Parathyroid adenoma (tissue), 2 donors: ENCODE measurements at regions not wholly inside any gene's neighbourhood (a gene's known extent, or its start where the extent isn't known, plus 50 kb on each side); places are given as distances from the start of the nearest gene placed in this dataset.
"Not testable (repeated sequence)": the region's sequence is repeated elsewhere in the genome, so short reads cannot be mapped to it uniquely, and the experiment has no call there.

Experiments used
- H2AFZ ChIP-seq: fragments of 300-600 bp; sonication (generic); one replicate; pipeline ENCODE4 v1.7.0; 2017; ENCODE audit warnings: antibody characterized with exemption, mild to moderate bottlenecking
- H3K27ac ChIP-seq: fragments of 300-600 bp; sonication (generic); one replicate; pipeline ENCODE4 v1.7.0; 2017
- H3K27me3 ChIP-seq: fragments of 300-600 bp; sonication (generic); one replicate; pipeline ENCODE4 v1.7.0; 2017; ENCODE audit warnings: low read length; ENCODE audit not compliant: control insufficient read depth, insufficient read depth
- H3K36me3 ChIP-seq: fragments of 300-600 bp; sonication (generic); one replicate; pipeline ENCODE4 v1.7.0; 2017; ENCODE audit warnings: low read length; ENCODE audit not compliant: control insufficient read depth, insufficient read depth
- H3K4me1 ChIP-seq: fragments of 300-600 bp; sonication (generic); one replicate; pipeline ENCODE4 v1.7.0; 2017; ENCODE audit warnings: control low read depth
- H3K4me2 ChIP-seq: fragments of 300-600 bp; sonication (generic); one replicate; pipeline ENCODE4 v1.7.0; 2017; ENCODE audit warnings: low read length
- H3K4me3 ChIP-seq: fragments of 300-600 bp; sonication (generic); one replicate; pipeline ENCODE4 v1.7.0; 2017; ENCODE audit warnings: low read depth, low read length
- H3K79me2 ChIP-seq: fragments of 300-600 bp; sonication (generic); one replicate; pipeline ENCODE4 v1.7.0; 2017; ENCODE audit warnings: control low read depth
- H3K9ac ChIP-seq: fragments of 300-600 bp; sonication (generic); one replicate; pipeline ENCODE4 v1.7.0; 2017; ENCODE audit warnings: mild to moderate bottlenecking
- H3K9me3 ChIP-seq: fragments of 300-600 bp; sonication (generic); one replicate; pipeline ENCODE4 v1.7.0; 2017; ENCODE audit warnings: low read length; ENCODE audit not compliant: control insufficient read depth
- CTCF ChIP-seq: fragments of 300-600 bp; sonication (generic); IDR thresholded peaks from one replicate; pipeline ENCODE4 v1.7.0; 2017; ENCODE audit warnings: antibody characterized with exemption, mild to moderate bottlenecking
- donor health status: primary hyperparathyroidism.

DNA sequence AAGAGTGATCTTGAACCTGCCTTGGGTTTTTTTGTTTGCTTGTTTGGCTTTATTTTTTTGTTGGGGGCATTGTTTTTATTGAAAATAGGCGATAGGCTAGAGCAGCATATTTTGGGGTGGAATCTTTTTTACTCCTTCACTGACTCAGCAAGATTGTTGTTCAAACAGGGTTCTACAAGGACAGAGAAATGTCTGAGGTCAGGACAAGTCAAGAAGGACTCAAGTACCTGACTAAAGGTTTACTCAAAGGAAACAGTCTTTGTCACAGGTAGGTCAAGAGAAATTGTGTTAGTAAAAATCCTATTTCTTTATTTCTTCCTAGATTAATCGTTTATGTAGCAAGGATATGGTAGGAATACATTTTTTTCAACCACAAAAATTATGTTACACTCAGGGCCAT, 1564.0 kb upstream of the CDH9 start:
- H3K4me2 ChIP-seq: no peak overlapping the region
- peaks cover 3% of the 10 kb centered on the region for H3K36me3 ChIP-seq
- H3K4me3 ChIP-seq: no peak overlapping the region
- TF ChIP-seq CTCF: no peak
- H3K4me1 ChIP-seq: no peaks in the 10 kb centered on the region
- H3K79me2 ChIP-seq: no peaks in the 10 kb centered on the region
- no peak overlapping the region for H3K9ac ChIP-seq
- no peak overlapping the region for H2AFZ ChIP-seq
- H3K27ac ChIP-seq: no peak overlapping the region
- no peaks in the 10 kb centered on the region for H3K27me3 ChIP-seq
- no peaks in the 10 kb centered on the region for H3K9me3 ChIP-seq

DNA sequence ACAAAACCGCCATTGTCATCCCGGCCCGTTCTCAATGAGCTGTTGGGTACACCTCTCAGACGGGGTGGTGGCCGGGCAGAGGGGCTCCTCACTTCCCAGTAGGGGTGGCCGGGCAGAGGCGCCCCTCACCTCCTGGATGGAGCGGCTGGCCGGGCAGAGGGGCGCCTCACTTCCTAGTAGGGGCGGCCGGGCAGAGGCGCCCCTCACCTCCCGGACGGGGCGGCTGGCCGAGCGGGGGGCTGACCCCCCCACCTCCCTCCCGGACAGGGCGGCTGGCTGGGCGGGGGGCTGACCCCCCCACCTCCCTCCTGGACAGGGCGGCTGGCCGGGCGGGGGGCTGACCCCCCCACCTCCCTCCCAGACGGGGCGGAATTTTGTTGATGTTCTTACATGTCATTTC, 1558.3 kb upstream of the CDH9 start:
- not testable (repeated sequence) for H3K4me2 ChIP-seq, H3K79me2 ChIP-seq, H2AFZ ChIP-seq, H3K36me3 ChIP-seq, H3K9ac ChIP-seq, H3K4me3 ChIP-seq, H3K9me3 ChIP-seq, H3K4me1 ChIP-seq, H3K27ac ChIP-seq, H3K27me3 ChIP-seq

- no peaks in the 10 kb centered on the region for H3K4me1 ChIP-seq
- no peak overlapping the region for H3K4me3 ChIP-seq
- no peaks in the 10 kb centered on the region for H3K9me3 ChIP-seq
- H2AFZ ChIP-seq: no peak overlapping the region
- H3K36me3 ChIP-seq: no peaks in the 10 kb centered on the region
- H3K27ac ChIP-seq: no peak overlapping the region
- no peaks in the 10 kb centered on the region for H3K27me3 ChIP-seq
- no peaks in the 10 kb centered on the region for H3K79me2 ChIP-seq
- no peak overlapping the region for H3K4me2 ChIP-seq
- no peak for TF ChIP-seq CTCF
- H3K9ac ChIP-seq: no peak overlapping the region
These were observed 1542.2 kb upstream of the CDH9 start for GRCh38 chr5:28580616-28581015.

- no peaks in the 10 kb centered on the region for H3K36me3 ChIP-seq
- no peak overlapping the region for H3K27ac ChIP-seq
- no peaks in the 10 kb centered on the region for H3K79me2 ChIP-seq
- no peak overlapping the region for H2AFZ ChIP-seq
- H3K27me3 ChIP-seq: no peaks in the 10 kb centered on the region
- no peak for TF ChIP-seq CTCF
- no peaks in the 10 kb centered on the region for H3K4me1 ChIP-seq
- no peak overlapping the region for H3K4me3 ChIP-seq
- H3K4me2 ChIP-seq: no peak overlapping the region
- H3K9me3 ChIP-seq: no peaks in the 10 kb centered on the region
- H3K9ac ChIP-seq: no peak overlapping the region
These were observed 1537.6 kb upstream of the CDH9 start for GRCh38 chr5:28576022-28576421.

- H2AFZ ChIP-seq: no peak overlapping the region
- no peaks in the 10 kb centered on the region for H3K9me3 ChIP-seq
- H3K36me3 ChIP-seq: no peaks in the 10 kb centered on the region
- TF ChIP-seq CTCF: no peak
- H3K27me3 ChIP-seq: no peaks in the 10 kb centered on the region
- no peaks in the 10 kb centered on the region for H3K4me1 ChIP-seq
- H3K27ac ChIP-seq: no peak overlapping the region
- H3K4me2 ChIP-seq: no peak overlapping the region
- no peaks in the 10 kb centered on the region for H3K79me2 ChIP-seq
- H3K4me3 ChIP-seq: no peak overlapping the region
- H3K9ac ChIP-seq: no peak overlapping the region
These were observed 1537.0 kb upstream of the CDH9 start for GRCh38 chr5:28575368-28575767.
